Fibroblast of the aortic adventitia (primary cell): ENCODE measurements at regions not wholly inside any gene's neighbourhood (a gene's known extent, or its start where the extent isn't known, plus 50 kb on each side); places are given as distances from the start of the nearest gene placed in this dataset.

ENCODE experiments used
- DNase-seq: peaks from one replicate; pipeline ENCODE4 v3.0.0-alpha.2; 2010; ENCODE audit warnings: low read depth
- H3K4me3 ChIP-seq: 2 replicates; pipeline ENCODE4 v1.5.1; 2011; ENCODE audit warnings: low read depth, mild to moderate bottlenecking, control low read depth, low read length, moderate library complexity
- CTCF ChIP-seq: IDR thresholded peaks from 2 replicates; pipeline ENCODE4 v1.5.1; 2011; ENCODE audit warnings: mild to moderate bottlenecking, low read length, control low read depth, inconsistent platforms; ENCODE audit not compliant: insufficient read depth

GRCh38 chr1:47612819-47613218 is 175.0 kb downstream of the FOXD2 start:
- no peak for DNase-seq
- no peak for TF ChIP-seq CTCF
- no peak overlapping the region for H3K4me3 ChIP-seq

DNA sequence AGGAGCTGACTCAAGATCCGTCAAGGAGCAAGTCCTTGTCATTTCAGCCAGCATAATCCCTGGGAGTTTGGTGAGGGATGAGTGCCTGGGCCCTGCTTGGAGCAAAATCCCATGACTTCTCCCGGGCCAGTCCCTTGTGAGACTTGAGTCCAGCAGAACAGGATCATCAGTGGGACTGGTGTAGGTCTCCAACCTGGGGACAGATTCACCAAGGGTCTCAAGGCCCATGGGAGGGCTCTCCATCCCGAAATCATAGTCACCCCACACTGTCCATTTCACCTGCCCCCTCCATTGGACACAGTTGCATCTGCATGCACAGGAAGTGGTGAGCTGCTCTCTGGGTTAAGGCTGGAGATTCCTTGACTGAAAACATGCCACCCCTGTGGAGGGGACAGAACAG is 178.2 kb downstream of the FOXD2 start:
- no peak for TF ChIP-seq CTCF
- no peak for DNase-seq
- H3K4me3 ChIP-seq, result no peak overlapping the region

DNA sequence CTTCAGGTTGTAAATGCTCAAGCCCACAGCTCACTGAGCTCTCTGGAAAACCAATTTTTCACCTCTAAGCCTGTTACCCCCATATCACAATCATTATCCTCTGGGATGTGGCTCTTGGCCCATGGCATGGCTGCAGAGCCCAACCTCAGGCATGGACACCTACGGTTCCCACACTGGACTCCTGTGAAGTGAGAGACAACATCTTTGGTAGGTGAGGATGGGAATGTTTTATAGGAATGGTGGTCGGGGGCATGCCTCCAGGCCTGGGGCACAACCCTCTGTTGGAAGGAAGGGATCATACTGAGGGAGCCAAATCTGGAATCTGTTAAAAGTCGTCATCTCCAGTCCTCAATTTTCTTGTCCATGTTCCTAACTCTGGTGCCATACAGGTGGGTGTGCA is 179.1 kb downstream of the FOXD2 start:
- H3K4me3 ChIP-seq, result no peak overlapping the region
- TF ChIP-seq CTCF, result no peak
- DNase-seq, result no peak

DNA sequence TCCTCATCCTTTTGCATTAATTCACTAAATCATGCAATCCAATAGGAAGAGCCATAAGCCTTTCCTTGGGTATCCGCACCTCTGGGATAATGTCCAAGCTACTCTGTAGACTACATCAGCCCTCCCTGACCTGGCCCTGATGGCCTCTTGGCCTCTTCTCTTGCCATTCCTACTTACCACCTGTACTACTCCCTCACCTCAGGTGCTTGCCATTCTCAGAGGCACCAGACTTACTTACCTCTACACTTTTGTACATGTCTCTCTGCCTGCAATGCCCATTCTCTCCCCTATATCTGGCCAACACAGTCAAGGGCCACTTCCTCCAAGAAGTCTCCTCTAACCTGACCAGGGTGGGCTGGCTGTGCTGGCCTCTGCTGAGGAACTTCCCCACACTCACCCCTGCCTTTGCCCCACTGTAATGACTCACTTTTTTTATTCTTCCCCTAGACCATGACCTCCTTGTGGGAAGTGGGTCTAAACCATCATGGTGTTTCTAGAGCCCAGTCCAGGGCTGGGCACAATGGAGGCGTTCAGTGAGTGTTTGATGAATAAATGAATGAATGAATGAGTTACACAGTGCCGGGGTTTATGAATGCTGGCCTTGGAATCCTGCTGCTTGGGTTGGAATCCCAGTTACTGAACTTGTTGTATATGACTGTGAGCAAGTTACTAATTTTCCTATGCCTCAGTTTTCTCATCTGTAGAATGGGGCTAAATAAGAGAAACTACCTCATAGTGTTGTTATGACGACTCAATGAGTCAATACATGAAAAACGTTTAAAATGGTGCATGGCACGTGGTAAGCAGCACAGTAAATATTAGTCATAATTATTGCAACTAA is 179.8 kb downstream of the FOXD2 start:
- H3K4me3 ChIP-seq, result no peak overlapping the region
- TF ChIP-seq CTCF, result no peak
- DNase-seq, result no peak

- no peak for TF ChIP-seq CTCF
Measured at GRCh38 chr1:47618222-47618720, 180.4 kb downstream of the FOXD2 start.

GRCh38 chr1:47618830-47619229 is 181.0 kb downstream of the FOXD2 start:
- no peak for DNase-seq
- TF ChIP-seq CTCF, result no peak
- no peak overlapping the region for H3K4me3 ChIP-seq

More at GRCh38 chr1:47618222-47618720, 180.4 kb downstream of the FOXD2 start:
- DNase-seq, result no peak
- H3K4me3 ChIP-seq, result no peak overlapping the region

- no peak overlapping the region for H3K4me3 ChIP-seq
- DNase-seq, result no peak
- TF ChIP-seq CTCF, result no peak
Measured at GRCh38 chr1:47621483-47621882, 183.6 kb downstream of the FOXD2 start.
